Loucy (cell line): ENCODE measurements at regions not wholly inside any gene's neighbourhood (a gene's known extent, or its start where the extent isn't known, plus 50 kb on each side); places are given as distances from the start of the nearest gene placed in this dataset.

Experiments
- H2AFZ ChIP-seq: fragments of 200-600 bp; sonication (generic); 2 replicates; pipeline ENCODE4 v1.6.0; 2016; ENCODE audit warnings: antibody characterized with exemption, mild to moderate bottlenecking, low read length, moderate library complexity
- H3F3A ChIP-seq: fragments of 200-600 bp; 2 replicates; pipeline ENCODE4 v1.6.0; 2016; ENCODE audit warnings: antibody characterized with exemption, low read depth, mild to moderate bottlenecking
- H3K27me3 ChIP-seq: fragments of 200-600 bp; sonication (generic); 2 replicates; pipeline ENCODE4 v1.6.1; 2014; ENCODE audit warnings: low read length, mild to moderate bottlenecking; ENCODE audit not compliant: insufficient read depth, poor library complexity, severe bottlenecking
- H3K36me3 ChIP-seq: fragments of 200-600 bp; sonication (generic); 2 replicates; pipeline ENCODE4 v1.6.1; 2016; ENCODE audit warnings: low read length; ENCODE audit not compliant: insufficient read depth
- H3K4me1 ChIP-seq: fragments of 200-600 bp; sonication (generic); 2 replicates; pipeline ENCODE4 v1.5.1; 2014; ENCODE audit warnings: low read length, mild to moderate bottlenecking; ENCODE audit not compliant: insufficient read depth, poor library complexity, severe bottlenecking
- H3K4me2 ChIP-seq: fragments of 200-600 bp; sonication (generic); 2 replicates; pipeline ENCODE4 v1.6.0; 2014; ENCODE audit warnings: antibody characterized with exemption, low read length, low read depth, mild to moderate bottlenecking; ENCODE audit not compliant: poor library complexity, severe bottlenecking
- H3K4me3 ChIP-seq: fragments of 200-600 bp; sonication (generic); 2 replicates; pipeline ENCODE4 v1.5.1; 2014; ENCODE audit warnings: low read length, mild to moderate bottlenecking, mixed read lengths; ENCODE audit not compliant: poor library complexity, severe bottlenecking
- H3K79me2 ChIP-seq: fragments of 200-600 bp; sonication (generic); 2 replicates; pipeline ENCODE4 v1.6.1; 2014; ENCODE audit warnings: low read length; ENCODE audit not compliant: insufficient read depth
- H3K9ac ChIP-seq: fragments of 200-600 bp; sonication (generic); 2 replicates; pipeline ENCODE4 v1.6.0; 2014; ENCODE audit warnings: mild to moderate bottlenecking, low read depth, low read length, moderate library complexity; ENCODE audit not compliant: poor library complexity, severe bottlenecking
- H3K9me2 ChIP-seq: fragments of 200-600 bp; sonication (generic); replicated peaks from 2 replicates; pipeline ENCODE4 v1.6.1; 2016; ENCODE audit warnings: low read depth, low read length, mixed read lengths
- H3K9me3 ChIP-seq: fragments of 200-600 bp; sonication (generic); 2 replicates; pipeline ENCODE4 v1.6.1; 2014; ENCODE audit warnings: mild to moderate bottlenecking, antibody characterized with exemption, low read length, low read depth; ENCODE audit not compliant: insufficient read depth
- H4K20me1 ChIP-seq: fragments of 200-600 bp; sonication (generic); 2 replicates; pipeline ENCODE4 v1.6.0; 2014; ENCODE audit warnings: antibody characterized with exemption, low read length, mild to moderate bottlenecking; ENCODE audit not compliant: insufficient read depth, poor library complexity, severe bottlenecking
- EZH2phosphoT487 ChIP-seq: fragments of 200-600 bp; IDR thresholded peaks from 2 replicates; pipeline ENCODE4 v1.6.1; 2018; ENCODE audit warnings: antibody characterized with exemption, mild to moderate bottlenecking, moderate library complexity, borderline replicate concordance
- TF ChIP-seq, protein P1 (sequence below): fragments of 200-600 bp; sonication (generic); conservative IDR thresholded peaks from 2 replicates; pipeline ENCODE4 v1.5.1; 2014; ENCODE audit warnings: mild to moderate bottlenecking, antibody characterized with exemption, low read length

DNA sequence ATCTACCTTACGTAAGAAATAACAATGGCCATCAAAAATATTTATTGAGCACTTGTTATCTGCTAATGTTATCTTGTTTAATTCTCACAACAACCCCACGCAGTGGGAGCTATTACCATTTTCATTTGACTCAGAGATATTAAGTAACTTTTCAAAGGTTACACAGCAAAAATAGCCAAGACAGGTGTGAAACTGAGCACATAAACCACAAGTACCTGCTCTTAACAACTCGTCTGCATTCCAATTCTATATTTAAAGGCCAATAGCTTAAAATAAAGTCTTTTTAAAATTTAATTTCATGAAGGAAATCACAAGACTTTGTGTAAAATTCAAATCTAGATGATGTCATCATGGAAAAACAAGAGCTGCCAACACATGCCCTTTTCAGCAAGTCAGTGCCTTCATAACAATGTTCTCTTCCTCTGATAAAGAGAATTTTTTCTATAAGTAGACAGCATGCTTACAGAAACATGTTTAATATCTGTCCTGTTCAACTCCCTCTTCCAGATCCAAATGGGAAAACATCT, 111.6 kb downstream of the MED10 start:
- Histone ChIP-seq H3K9me3 (0 out of 2 replicates have a peak, but pooled peaks cover 5% of the 10 kb centered on the region), H3K9ac (no peak overlapping the region), H4K20me1 (no peaks in the 10 kb centered on the region), H3K4me3 (no peak overlapping the region), H3K36me3 (no peaks in the 10 kb centered on the region), H3K27me3 (no peaks in the 10 kb centered on the region), H3K4me1 (no peaks in the 10 kb centered on the region), H3K9me2 (no peaks in the 10 kb centered on the region), H3K79me2 (no peaks in the 10 kb centered on the region), H2AFZ (no peak overlapping the region), H3F3A (no peaks in the 10 kb centered on the region), H3K4me2 (no peak overlapping the region)
- TF ChIP-seq, protein P1, sequence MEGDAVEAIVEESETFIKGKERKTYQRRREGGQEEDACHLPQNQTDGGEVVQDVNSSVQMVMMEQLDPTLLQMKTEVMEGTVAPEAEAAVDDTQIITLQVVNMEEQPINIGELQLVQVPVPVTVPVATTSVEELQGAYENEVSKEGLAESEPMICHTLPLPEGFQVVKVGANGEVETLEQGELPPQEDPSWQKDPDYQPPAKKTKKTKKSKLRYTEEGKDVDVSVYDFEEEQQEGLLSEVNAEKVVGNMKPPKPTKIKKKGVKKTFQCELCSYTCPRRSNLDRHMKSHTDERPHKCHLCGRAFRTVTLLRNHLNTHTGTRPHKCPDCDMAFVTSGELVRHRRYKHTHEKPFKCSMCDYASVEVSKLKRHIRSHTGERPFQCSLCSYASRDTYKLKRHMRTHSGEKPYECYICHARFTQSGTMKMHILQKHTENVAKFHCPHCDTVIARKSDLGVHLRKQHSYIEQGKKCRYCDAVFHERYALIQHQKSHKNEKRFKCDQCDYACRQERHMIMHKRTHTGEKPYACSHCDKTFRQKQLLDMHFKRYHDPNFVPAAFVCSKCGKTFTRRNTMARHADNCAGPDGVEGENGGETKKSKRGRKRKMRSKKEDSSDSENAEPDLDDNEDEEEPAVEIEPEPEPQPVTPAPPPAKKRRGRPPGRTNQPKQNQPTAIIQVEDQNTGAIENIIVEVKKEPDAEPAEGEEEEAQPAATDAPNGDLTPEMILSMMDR = no peak
- no peak for TF ChIP-seq EZH2phosphoT487

DNA sequence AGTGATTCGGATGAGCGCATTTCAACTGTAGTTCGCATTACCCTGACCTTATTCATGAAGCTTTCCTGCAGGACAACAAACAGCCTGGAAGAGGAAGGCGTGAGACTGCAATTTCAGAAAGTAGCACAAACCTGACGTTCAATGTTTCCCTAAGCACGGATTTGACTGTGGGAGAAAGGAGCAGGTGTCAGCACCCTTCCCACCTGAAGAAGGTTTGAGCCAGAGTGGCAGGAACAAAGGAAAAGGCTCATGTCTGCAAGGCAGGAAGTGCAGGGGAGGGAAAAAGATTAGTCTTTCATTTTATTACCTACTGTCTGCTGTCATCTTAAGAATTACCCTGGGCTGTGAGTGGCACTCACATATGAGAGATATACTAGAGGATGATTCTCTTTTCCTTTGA, 114.0 kb downstream of the MED10 start:
- TF ChIP-seq, protein P1 = no peak
- no peak for TF ChIP-seq EZH2phosphoT487

DNA sequence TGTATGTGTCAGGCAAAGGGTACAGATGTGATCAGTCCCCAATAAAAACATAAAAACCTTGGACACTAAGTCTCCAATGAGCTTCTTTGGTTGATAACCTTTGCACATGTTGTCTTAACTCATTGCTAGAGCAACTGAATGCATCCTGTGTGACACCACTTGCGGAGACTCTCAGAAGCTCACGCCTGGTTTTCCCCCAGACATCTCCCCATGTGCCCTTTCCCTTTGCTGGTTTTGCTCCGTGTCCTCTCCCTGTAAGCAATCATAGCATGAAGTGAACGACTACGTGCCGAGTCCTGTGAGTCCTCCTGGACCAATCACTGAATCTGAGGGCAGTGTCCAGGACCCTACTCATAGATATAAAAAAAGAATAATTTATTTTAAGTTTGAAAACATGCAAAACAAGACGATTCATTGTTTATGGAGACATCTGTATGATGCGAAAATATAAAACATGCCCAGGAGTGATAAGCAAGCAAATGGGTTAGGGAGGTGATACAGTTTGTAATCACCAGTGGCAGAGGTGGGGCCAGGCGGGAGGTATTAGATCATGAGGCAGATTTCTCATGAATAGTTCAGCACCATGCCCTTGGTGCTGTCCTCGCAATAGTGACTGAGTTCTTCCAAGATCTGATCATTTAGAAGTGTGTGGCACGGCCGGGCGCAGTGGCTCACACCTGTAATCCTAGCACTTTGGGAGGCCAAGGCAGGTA, 115.5 kb downstream of the MED10 start:
- Histone ChIP-seq H3K4me3 (no peak overlapping the region), H3K9me3 (peaks cover 4% of the 10 kb centered on the region; the same call in 1 of the 2 replicates), H3K27me3 (no peaks in the 10 kb centered on the region), H3K9me2 (no peaks in the 10 kb centered on the region), H3K4me1 (no peaks in the 10 kb centered on the region), H3K9ac (no peak overlapping the region), H3F3A (no peaks in the 10 kb centered on the region), H2AFZ (no peak overlapping the region), H3K79me2 (no peaks in the 10 kb centered on the region), H3K4me2 (no peak overlapping the region), H3K36me3 (no peaks in the 10 kb centered on the region), H4K20me1 (no peaks in the 10 kb centered on the region)
- TF ChIP-seq EZH2phosphoT487 = no peak
- TF ChIP-seq, protein P1 = no peak

More for the DNA sequence above, 114.0 kb downstream of the MED10 start:
- H3F3A ChIP-seq = no peaks in the 10 kb centered on the region
- no peak overlapping the region for H3K9ac ChIP-seq
- H3K4me2 ChIP-seq = no peak overlapping the region
- no peaks in the 10 kb centered on the region for H3K9me2 ChIP-seq
- no peaks in the 10 kb centered on the region for H3K79me2 ChIP-seq
- no peaks in the 10 kb centered on the region for H3K36me3 ChIP-seq
- H3K4me3 ChIP-seq = no peak overlapping the region
- H3K27me3 ChIP-seq = no peaks in the 10 kb centered on the region
- H3K4me1 ChIP-seq = no peaks in the 10 kb centered on the region
- H3K9me3 ChIP-seq = no peaks in the 10 kb centered on the region
- no peaks in the 10 kb centered on the region for H4K20me1 ChIP-seq
- H2AFZ ChIP-seq = no peak overlapping the region
